Hematopoietic multipotent progenitor cell treated with erythropoietin and hydrocortisone succinate and interleukin-3 and kit ligand, for 6 days (in vitro differentiated cells): ENCODE measurements at regions not wholly inside any gene's neighbourhood (a gene's known extent, or its start where the extent isn't known, plus 50 kb on each side); places are given as distances from the start of the nearest gene placed in this dataset.
"Not testable (repeated sequence)": the region's sequence is repeated elsewhere in the genome, so short reads cannot be mapped to it uniquely, and the experiment has no call there.

Experiments used
- DNase-seq: peaks from one replicate; pipeline ENCODE4 v3.0.0-alpha.2; 2015

DNA sequence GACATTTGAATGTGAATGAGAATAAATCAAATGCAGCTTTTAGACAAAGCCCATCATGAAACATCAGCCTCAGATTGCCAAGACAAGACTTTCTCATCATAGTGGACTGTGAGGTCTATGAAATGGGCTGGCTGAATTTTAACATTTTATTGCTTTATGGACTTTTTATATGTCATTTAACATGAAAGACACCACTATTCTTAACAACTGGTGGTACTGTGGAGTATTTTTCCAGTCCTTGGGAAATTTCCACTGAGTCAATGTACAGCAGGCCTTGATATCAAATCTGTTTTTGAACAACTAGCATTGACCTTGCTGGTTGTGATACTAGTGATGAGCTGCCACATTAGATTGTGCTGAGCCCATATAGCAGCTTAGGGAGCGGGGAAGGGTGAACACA is 326.6 kb upstream of the CITED2 start:
- no peak for DNase-seq

DNA sequence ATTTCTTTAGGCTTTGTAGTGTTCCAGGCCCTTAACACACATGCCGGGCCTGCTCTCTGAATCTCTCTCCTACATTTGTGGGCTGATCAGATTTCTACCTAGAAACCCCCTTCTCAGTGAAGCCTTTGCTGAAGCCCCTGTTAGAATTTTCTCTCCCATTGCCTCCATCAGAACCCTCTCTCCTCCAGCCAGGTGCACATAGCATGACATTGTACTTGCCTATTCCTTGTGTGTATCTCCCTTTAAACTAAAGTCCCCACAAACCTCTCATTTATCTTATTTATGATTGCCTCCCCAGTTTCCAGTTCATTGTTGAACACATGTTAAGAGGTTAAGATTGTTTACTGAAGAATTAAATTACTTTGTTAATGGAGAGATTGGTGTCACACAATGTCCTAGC is 325.5 kb upstream of the CITED2 start:
- no peak for DNase-seq

DNA sequence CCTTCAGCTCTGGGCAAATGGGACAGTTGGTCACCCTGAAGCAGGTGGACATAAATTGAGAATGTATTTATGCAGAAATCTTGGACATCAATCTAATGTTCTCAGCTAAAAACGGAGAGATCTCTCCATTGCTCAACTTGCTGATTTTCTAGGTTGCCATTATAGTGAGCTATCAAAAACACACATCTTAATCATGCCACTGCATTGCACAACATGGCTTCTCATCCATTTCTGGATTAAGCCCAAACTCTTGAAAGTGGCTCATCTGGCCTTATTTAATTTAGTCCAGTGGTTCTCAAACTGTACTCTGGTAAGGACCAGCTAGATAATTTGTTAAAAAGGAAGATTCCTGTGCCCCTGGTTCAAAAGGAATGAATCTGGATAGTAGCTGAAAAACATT is 324.9 kb upstream of the CITED2 start:
- peak; percentile 47 for DNase-seq

DNA sequence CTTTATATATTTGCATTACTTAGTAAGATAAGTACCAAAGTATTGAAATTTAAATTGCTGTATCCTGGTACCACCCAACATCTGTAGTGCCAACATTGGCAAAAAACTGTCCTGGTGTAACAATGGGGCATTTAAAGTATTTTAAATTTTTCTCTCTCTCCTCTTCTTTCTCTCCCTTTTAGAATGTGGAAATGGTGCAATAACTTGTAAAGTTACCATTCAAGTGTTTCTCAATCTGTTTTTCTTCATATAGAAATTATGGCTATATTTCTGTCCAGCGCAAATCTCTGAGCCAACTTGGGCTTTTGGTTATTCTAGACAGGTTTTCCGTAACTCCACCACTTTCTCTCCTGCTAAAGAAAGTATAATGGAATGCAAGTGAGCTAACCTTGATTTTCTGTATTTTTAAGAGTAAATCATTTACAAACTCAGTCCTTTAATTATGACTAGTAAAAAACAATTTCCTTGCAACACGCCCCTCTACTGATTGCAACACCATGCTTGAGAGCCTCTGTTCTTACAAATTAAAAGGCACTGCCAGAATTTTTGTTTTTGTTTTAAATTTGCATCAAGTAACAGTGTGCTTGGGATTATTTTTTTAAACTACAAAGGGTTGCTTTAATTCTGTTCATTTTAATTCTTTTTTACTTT is 324.2 kb upstream of the CITED2 start:
- peak; percentile 37 for DNase-seq

DNA sequence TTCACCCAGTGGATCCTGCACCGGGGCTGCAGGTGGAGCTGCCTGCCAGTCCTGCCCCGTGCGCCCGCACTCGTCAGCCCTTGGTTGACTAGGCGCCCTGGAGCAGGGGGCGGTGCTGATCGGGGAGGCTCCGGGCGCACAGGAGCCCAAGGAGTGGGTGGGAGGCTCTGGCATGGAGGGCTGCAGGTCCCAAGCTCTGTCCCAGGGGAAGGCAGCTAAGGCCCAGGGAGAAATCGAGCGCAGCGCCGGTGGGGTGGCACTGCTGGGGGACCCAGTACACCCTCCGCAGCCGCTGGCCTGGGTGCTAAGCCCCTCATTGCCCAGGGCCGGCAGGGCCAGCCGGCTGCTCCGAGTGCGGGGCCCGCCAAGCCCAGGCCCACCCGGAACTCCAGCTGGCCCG is 323.4 kb upstream of the CITED2 start:
- not testable (repeated sequence) for DNase-seq

DNA sequence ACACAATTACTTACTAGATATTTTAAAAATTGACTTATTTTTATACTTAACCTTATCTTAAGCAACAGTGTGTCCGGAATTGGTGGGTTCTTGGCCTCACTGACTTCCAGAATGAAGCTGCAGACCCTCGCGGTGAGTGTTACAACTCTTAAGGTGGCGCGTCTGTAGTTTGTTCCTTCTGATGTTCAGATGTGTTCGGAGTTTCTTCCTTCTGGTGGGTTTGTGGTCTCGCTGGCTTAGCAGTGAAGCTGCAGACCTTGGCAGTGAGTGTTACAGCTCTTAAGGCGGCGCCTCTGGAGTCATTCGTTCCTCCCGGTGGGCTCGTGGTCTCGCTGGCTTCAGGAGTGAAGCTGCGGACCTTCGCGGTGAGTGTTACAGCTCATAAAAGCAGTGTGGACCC is 322.5 kb upstream of the CITED2 start:
- not testable (repeated sequence) for DNase-seq

DNA sequence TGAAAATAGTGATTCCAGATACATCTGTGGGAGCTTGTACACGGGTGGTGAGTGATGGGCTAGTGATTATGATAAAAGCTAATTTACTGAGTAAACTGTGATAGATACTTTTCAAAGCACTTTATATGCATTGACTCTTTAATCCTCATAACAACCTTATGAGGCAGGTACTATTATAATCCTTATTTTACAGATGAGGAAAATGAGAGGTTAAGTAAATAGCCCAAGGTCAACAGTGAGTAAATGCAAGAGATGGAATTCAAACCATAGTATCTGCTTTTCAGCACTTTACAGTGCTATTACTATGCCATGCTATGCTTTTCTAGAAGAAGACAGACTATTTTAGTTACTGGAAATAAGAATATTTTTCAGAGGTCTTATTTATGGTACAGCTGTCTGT is 320.9 kb upstream of the CITED2 start:
- no peak for DNase-seq

DNA sequence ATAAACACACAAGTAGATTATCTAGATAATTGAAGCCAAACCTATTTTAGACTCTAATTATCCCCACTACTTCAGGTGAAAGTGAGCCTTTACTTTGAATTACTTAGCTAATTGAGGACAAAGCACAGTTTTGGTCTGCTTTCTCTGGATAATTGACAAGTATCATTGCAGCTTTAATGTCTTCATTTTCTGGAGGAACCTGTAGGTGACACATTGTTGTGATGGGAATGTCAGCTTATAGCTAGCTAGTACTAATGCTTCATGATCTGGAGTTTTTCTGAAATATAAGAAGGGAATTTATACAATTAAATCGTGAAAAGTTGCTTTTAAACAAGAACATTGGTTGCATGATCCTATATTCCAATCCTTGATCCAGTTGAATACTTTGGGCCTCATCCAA is 319.3 kb upstream of the CITED2 start:
- no peak for DNase-seq

DNA sequence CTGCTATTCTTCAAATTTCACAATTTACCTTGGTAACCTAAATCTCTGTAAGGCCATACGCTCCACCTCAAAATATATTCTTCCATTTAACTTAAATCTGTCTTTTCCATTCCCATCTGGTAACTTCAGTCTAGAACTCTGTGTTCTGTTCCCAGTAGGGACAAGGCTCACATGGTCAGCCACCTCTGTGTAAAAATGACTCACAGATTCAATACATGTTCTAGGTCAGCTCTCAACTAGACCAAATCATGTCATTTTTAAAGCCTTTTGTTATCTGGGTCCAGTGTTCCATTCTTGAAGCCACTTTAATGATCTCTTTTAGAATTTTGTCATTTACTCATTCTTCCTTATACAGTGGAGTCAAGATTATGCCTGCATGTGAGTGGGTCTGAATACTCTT is 315.6 kb upstream of the CITED2 start:
- DNase-seq: no peak

DNA sequence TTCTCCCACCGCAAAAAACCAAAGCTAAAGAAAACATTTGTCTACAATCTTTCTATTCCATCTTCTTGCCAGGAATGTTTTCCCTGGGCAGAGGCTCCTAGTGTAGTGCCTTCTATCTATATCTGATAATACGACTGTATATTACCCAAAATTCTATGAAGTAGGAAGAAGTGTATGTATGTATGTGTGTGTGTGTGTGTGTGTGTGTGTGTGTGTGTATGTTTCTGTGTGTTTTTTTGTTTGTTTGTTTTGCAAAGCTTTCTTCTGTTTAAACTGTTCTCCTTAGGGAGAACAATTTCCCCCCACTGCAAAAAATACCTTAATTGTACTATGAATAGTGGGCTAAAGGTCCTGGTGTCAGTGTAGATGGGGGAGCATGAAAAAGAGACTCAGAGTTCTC is 312.6 kb upstream of the CITED2 start:
- DNase-seq: no peak

DNA sequence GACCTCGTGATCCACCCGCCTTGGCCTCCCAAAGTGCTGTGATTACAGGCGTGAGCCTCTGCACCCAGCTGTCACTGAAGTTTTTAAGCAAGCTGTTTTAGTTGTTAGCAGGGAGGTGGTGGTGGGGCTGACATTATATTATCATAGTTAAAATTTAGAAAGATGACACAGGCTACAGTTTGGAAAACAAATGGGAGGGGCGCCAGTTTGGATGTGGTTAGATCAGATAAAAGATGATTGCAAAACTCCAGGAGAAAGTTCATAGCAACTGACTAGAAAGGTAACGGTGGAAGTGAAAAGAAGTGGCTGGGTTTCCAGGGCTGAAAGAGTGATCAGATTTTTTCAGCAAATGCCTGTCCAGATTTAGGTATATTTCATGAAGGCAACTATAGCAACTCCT is 311.9 kb upstream of the CITED2 start:
- peak; percentile 18 for DNase-seq

DNA sequence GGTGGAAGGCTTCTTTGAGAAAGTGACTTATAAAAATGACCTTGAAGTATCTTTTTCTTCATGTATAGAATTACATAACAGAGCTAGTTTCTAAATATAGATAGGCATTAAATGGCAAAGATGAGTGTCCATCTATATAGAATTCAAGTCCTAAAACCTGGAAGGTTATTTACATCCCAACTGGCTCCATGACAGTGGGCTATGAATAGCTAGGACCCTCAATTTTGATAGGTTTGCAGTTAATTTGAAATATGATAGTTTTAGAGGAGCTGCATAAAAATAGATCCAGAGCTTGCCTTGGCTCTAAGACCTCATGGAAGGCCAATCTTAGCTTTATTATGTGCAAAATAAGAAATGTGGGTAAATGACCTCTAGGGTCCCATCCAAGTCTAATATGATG is 310.6 kb upstream of the CITED2 start:
- DNase-seq: no peak

DNA sequence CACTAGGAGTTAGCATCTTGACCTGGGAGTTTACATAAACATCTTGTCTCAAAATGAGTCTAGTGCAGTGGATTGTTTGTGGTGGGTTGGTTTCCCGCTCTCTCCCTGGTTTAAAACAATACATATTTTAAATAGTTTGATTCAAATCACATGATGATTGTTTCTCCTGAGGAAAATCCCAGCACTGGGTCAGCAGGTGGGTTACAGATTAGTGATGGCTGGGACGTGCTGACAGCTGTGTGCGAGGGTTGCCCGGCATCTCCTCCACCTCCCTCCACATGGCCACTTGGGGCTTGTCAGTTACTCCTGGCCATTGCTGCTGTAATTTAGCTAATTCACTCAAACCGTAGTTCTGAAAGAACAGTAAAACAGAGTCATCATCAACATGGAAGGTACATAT is 306.4 kb upstream of the CITED2 start:
- no peak for DNase-seq

DNA sequence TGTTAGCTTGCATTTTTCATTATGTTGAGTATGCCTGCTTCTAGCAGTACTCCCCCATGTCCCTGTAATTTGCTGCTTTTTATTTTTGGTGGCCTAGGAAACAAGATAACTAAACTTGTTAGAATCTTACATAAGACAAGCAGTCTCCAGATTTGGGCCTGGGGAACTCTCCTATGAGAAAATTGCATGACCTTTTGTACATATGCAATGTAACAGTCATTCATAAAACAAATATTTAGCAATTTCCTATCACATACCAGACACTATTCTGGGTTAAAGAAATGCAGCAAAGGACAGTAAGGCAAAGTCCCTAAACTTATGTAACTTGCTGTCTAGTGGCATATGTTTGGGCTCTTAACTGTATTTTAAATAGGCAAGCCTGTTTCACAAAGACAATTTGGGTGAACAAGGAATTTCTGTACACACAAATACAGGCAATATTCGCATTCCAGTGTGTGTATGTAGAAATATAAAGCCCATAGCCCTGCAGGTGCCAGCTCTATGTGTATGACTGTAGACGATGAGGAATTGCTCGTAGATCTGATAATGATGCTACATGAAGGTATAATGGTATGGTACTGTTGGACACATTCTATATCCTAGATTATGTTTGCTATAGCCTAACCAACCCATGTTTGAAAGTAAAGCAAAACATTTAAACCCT is 305.2 kb upstream of the CITED2 start:
- DNase-seq: peak; percentile 31

DNA sequence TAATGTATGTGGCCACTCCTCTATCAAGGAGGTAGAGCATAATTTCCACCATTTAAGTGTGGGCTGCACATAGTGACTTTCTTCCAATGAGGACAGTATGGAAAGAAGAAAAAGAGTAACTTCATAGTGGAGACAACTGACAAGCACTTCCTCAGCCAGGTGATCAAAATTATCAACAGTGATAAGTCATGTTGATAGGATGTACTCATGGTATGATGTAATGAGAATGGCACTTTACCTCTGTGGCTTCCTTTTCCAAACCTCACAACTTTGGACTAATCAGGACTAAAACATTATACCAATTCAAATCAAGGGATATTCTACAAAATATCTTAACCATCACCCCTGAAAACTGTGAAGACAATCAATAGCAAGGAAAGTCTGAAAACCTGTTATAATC is 302.3 kb upstream of the CITED2 start:
- no peak for DNase-seq

DNA sequence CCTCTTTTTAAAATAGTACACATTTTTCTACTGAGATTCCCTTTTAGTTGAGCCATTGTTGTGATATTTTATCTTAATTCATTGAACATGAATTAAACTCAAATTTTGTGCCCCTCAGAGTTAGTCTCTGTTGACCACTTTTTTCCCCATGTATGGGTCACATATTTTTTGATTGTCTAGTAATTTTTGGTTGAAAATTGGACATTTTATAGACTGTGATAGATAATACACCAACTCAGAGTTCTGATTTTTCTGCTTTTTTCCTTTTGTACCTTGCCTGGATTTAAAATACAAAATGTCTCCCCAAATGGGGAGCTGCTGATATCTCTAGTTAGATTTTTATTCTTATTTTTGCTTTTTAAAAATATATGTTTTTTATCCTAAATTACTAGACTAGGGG is 291.8 kb upstream of the CITED2 start:
- no peak for DNase-seq

DNA sequence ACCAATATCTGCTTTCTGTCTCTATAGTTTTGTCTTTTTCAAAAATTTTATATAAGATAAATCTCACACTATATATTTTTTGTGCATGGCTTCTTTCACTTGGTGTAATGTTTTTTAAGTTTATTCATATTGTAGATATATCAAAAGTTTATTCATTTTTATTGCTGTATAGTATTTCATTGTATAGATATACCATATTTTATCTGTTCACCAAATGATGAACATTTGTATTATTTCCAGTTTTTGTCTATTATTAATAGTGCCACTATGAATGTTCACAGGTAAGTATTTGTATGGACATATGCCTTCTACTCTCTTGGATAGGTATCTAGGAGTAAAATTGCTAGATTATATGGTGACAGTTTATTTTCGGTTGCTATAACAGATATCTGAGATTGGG is 289.5 kb upstream of the CITED2 start:
- DNase-seq: no peak

DNA sequence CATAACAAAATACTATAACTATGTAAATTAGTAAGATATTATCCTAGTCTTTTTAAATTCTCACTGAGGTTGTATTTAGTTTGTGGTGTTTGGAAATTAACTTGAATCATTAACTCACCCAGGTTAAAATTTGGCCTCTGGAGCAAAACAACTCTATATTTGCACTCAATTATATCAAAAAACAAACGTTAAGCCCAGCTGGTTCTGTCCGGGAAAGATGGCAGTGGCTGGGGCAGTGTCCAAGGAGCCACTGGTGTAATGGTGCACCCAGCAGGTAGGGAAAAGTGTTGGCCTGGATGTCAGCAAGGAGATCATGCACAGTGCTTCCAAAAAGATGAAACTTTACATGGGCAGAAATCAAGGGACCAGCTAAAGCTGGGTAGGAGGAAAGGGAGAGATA is 285.3 kb upstream of the CITED2 start:
- DNase-seq: no peak

DNA sequence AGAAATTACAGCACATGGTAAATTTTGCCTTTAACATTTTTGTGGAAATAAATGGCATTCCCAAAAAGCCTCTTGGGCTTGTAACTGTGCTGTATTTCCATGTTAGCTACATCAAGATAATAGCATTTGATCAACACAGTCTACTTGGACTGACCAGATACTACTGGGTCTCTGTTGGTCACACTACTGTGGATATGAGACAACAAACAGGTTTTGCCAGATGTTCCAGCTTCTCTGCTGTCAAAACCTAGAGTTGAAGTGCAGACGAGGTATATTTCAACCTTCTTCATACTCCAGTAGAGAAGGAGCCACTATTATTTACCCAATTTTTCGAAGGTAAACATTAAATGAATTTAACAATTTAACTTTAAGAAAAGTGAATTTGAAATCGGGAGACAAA is 284.7 kb upstream of the CITED2 start:
- DNase-seq: no peak

DNA sequence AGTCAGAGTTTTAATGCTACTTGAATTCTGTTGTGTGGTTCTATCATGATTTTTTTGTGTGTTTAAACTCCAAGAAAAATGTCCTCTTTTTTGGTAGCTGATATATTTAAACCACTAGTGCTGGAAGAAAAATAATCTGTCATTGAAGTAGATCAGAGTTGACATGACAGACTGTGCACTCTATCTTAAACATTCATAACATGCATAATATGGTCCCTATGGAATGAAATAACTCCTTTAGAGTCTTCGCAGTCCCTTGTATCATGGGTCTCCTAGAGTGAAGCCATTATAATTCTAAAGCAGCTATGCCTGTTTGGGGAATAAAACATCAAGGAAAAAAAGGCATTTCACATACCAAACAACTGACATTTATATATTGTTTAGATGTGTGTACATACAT is 282.7 kb upstream of the CITED2 start:
- no peak for DNase-seq

DNA sequence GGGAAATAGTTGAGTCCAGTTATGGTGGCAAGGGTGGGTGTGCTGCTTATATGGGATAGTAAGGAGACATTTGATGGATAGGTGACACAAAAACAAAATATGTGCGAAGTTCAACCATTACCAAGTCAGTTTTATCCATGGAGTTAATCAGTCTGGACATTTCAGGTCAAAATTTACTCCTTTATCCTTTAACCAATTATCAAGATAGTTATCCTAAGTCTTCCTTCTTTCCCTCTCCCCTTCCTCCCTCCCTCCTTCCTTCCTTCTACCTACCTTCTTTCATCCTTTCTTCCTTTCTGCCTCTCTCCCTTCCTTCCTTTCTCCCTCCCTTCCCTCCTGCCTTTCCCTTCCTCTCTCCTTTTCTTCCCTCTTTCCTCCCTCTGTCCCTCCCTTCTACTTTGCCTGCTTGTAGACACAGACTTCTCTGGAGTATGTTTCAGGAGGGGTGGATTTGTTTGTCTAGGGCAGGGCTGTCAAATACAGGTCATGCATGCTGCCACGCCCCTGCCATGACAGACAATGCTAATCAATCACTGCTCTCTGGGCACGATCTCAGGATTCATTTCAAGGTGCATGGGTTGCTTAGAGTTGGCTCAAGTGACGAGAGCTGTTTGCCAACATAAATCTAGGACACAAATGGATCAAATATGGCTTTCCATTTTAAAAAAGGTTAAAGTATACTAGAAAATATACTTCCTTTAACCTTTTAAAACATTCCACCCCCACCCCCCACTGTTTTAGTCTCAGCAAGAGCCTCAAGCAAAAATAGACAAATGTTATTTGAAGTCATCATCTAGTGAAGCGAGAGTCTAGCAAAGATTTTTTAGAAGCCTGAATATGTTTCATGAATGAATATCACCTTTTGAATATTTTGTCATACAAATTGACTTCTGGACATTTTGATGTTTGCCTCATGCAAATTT is 281.6 kb upstream of the CITED2 start:
- no peak for DNase-seq

DNA sequence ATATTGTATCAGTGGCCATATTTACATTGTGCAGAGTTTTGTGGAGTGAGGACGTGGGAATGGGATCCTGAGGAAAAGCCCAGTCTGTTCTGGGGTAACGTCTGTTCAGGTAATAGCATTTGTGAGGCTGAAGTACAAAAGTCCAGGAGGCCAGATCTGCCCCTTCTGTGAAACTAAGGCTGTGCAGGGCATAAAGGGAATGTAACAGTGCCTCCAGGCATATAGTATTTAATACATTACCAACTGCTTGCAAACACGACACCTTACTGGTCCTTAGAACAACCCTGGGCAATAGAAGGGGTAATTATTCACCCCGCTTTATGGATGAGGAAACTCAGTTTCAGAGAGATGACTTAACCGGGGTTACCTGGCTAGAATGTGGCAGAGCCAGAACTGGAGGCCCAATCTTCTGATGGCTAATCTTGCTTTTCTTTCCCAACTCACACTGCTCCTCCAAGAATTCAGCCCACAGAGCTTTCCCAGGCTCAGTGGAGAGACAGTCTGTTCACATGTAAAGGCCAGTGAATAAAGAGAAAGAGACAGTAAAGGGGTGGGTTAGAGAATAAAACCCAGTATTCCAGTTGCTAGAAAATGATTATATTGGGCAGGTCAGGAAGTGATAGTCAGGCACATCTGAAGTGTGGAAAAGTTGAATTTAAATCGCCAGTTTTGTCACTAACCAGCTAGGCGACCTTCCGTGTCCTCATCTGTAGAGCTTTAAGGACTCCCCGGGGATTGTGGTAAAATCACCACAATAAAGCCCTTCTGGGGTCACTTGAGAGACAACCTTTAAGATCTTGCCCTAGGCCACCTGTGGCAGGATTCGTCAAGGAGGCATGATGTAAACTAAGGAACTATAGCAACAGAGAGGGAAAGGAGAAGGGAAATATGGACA is 280.7 kb upstream of the CITED2 start:
- DNase-seq: no peak

DNA sequence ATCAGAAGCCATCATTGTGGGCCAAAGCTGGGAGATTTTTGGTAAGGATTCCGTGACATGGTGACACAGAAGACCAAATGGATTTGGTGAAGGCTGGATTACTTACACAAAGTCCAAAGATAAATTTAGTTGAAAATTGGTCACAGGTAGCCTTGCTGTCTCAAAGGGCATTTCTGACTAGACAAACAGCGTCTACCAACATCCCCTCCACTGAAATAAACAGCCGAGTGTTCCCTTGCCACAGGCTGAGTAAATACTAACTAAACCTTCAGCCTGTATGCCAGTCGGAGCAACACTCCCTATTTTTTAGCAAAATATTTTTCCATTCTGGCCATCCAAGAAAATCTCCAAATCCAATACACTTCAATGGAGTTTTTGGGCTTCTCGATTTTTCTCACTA is 279.9 kb upstream of the CITED2 start:
- DNase-seq: no peak
